NCI-H446 treated with DMSO at 0.1 percent for 48 hours (cell line): ENCODE measurements at regions not wholly inside any gene's neighbourhood (a gene's known extent, or its start where the extent isn't known, plus 50 kb on each side); places are given as distances from the start of the nearest gene placed in this dataset.

ENCODE experiments used
- DNase-seq: peaks from one replicate; lab custom pipeline; 2025; lab: John Stamatoyannopoulos, UW

DNA sequence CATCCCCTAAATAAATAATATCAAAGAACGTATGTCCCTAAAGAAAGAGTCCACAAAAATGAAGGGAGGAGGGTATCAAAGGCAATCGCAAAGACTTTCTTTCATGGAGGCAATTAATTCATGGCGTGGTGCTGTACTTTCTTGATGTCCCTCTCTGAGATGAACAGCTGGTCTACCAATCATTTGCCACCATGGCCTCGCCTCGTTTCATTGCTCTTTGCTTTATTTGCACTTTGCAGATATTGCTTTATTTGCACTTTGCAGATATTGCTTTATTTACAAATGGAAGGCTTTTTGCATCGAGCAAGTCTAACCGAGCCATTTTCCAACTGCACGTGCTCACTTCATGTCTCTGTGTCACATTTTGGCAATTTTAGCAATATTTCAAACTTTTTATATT lies 104.0 kb upstream of the PTCH1 start:
- DNase-seq = no peak

DNA sequence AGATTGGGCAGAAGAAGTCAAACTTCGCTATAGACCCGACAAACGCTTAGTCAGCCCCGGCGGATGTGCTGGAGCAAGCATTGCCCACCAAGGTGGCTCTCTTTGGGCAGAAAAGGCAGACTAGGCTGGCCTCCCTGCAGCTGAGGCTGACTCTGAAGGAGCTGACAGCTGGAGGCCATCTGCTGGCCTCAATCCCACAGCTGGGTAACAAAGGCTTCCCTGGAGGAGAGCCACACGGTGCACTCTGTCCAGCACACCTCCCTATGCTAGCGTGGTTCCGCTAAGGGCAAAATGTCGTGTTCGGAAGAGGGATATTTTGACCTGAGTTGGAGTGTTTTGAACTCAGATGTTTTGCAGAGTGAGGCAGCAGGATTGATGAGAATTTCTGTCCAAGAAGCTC lies 103.5 kb upstream of the PTCH1 start:
- no peak for DNase-seq

DNA sequence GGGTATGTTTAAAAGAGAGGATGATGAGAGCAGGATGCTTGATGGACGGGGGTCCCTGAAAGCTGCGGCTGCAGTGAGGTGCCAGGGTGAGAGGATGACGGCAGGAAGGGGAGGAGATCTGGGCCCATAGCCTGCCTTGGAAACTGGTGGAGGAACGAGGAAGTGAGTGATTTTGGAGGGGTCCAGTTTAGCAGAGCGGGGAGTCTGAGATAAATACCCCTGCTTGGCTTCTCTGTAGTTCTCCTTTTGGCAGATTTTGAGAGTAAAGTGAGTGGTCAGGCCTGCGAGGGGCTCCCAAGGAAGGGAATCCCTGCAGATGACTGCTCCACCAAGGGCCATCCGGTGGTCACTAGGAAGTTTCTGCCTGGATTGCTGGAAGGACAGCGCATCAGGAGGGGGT lies 98.5 kb upstream of the PTCH1 start:
- DNase-seq = no peak

DNA sequence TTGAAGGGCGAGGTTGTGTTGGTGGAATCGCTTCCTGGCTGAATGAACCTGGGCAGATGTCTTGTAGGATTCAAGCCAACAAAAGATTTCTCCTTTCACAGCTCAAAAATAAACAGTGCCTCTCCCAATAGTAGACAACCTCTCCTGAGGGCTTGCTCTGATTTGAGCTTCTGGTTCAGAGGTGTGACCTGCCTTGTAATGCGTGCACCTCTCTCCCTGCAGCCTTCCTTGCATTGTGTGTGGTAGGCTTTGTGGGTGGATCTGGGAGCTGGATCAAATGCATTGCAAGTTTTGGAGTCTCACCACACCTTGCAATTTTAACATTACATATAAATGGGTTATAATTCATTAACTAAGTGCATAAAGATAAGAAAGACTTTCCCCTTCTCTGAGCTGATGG lies 96.9 kb upstream of the PTCH1 start:
- no peak for DNase-seq

DNA sequence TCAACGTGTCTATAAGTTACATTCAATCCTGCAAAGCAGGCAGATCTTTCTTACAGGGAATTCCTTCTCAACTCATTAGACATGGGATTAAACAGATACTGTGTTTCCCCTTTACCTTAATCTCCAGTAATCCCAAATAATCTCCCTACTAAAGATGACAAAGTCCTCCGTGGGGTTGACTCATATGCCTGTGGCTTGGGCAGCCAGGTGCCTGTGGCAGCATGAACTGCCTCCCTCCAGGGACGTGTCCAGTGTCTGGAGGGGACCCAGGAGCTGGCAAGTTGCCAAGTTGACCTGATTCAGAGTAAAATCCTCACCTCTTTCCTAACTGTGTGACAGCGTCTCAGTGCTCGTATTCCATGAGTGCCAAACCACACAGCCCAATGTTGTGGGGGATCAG lies 94.6 kb upstream of the PTCH1 start:
- DNase-seq = no peak

DNA sequence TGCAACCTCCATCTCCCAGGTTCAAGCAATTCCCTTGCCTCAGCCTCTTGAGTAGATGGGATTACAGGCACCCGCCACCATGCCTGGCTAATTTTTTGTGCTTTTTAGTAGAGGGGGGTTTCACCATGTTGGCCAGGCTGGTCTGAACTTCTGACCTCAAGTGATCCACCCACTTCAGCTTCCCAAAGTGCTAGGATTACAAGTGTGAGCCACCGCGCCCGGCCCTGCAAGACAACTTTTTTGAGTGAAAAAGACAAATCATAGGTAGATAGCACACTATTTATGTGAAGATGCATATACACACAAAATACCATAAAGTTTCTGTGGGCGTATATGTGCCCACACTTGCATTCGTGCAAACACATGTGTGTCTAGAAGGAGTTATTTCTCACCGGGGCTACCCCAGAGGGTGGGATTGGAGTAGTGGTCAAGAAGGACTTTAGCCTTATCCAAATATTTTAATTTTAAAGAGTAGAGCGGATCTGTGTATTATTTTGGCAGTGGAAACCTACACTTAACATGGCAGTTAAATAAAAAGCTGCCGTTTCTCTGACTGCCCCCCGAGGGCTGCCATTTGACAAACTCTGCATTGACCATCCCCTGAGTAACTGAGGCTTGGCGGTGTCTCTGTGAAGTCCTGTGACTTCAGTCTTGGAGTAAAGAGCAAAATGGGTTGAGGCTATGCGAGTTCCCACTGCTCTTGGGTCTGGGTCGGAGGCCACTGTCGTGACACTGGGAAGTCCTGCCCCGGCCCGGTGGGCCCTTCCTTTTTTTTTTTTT lies 93.4 kb upstream of the PTCH1 start:
- no peak for DNase-seq

DNA sequence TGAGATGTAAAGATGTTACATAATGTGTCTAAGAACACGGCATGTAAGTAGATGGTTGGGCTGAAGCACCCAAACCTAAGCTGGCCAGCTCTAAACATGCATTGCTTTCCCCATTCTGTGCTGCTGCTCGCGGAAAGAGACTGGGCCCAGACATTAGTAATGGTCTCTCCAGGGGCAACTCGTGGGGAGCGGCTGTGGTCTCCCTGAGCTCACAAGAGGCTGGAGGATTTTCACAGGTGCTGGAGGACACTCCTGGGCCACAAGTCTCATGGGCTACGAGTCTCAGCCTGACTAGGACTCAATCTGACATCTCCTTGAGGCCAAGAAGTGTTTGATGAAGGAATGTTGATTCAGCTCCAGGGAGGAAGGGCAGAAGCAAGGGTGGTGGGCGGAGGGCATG lies 92.7 kb upstream of the PTCH1 start:
- no peak for DNase-seq

DNA sequence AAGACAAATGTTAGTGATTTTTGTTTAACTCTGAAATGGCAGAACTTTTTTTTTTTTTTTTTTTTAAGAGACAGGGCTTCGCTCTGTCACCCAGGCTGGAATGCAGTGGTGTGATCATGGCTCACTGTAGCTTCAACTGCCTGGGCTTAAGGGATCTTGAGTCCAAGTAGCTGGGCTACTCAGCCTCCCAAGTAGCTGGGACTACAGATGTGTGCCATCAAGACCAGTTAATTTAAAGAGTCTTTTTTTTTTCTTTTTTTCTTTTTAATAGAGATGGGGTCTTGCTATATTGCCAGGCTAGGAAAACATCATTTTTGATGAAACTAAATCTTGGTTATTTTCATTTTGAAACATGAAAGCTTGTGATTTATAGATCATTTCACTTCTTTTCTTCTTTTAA lies 91.6 kb upstream of the PTCH1 start:
- no peak for DNase-seq

DNA sequence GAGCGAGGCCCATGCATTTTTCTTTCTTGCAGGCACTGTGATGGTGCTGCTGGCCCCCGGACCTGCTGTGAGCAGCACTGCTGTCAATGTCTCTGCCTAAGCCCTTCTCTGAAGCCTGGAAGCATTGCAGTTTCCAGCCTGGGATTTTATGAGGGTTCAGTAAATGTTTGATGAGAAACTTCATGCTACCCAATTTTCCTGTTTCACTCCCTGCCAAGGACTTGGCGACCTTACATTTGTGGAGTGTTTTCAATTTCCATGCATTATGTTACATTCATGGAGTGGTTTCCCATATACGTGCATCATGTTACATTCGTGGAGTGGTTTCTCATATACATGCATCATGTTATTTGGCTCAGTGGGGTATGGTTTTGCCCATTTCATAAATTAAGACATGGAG lies 90.7 kb upstream of the PTCH1 start:
- DNase-seq = no peak

DNA sequence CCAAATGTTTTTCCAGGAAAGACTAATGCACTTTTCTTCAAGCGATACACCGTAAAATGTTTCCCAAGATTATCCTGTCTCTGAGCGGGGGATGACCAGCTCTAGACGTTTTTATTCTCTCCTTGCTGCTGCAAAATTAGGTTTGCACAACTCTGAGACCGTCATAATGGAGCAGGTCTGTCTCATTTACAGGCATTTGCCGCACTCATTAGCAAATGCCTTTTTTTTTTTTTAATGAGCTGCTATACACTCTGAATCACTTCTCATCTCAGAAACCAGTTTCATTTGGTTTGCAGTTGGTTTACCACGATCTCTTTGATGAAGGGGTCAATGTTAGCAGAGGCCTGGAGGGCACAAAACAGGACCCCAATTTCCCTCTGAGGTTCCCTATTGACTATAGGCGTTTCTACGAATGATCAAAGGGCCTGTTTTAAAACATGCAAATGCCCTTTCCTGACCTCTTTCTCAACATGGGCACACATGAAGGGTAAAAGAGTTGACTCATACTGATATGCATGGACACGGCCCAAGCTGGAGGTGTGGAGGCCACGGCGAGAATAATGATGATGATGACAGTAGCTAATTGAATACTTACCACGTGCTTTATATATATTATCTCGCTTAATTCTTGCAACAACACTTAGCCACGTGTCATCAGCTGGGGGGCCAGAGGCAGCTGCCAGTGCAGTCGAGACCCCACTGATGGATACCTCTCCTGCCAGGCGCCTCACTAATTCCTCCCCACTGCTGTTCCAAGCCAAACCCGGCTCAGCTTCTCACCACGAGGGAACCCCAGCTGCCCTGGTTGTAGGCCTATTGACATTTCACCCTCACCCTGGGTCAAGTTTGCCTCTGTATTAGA lies 89.9 kb upstream of the PTCH1 start:
- DNase-seq = no peak

DNA sequence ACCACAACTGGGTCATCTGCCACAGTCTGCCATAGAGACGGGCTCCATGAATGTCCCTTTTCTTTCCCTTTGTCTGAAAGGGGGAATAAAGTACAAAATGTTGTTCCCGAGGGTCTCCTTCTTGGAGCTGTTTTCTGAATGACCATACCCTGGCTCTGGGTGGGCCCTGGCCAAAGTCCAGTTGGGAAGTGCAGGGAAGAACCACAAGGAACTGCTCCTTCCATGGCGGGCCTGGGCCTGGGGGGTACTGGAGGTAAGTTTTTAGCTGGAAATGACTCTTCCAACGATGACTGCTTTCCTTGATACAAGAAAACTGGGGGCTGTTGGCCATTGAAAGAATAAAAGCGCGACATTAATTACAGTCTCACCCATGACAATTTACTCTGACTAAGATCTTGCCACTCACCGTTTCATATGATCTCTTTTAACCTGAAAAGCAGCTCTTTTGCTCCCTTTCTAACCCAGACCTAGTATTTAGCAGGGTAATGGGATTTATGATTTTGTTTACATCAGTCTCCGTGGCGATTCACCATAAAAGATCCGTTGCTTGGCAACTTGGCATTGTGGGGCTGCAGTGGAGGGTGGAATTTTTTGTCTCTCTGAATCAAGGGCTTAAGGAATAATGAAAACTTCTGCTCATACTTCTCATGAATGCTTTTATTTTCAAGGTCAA lies 89.2 kb upstream of the PTCH1 start:
- DNase-seq = no peak

DNA sequence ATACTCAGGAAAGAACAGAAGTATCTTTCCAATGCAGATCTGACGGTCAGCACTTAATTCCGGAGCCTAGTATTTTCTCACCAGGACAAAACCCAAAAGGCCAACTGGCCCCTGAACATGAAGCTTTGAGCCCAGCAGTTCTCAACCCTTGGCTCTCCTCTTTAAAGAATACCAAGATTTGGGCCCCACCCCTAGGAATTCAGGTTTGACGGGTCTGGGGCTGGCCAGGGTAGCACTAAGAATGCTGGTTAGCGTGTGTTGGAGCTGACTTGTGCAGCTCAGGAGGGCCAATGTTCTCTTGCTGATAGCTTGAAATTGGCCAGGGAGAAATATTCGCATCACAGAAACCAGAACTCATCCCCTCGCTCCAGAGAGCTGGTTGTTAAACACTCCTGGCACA lies 88.3 kb upstream of the PTCH1 start:
- no peak for DNase-seq

DNA sequence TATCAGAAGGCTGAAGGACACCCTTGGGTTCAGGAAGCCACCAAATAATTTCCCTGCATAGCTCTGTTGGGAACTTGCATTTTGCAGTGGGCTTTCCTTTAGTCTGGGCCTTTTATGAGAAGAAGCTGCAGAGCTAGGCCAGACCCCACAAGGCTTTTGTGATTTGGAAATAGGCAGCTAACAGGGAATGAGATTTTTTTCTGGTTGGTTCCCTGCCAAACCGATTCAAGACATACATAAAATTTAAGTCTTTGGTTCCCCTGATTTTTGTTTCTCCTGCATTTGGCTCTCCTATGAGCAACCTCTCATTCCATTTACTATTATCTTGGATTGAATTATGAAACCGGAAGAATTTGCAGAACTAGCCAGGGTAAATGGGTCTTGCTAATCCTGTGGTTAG lies 81.5 kb upstream of the PTCH1 start:
- no peak for DNase-seq

DNA sequence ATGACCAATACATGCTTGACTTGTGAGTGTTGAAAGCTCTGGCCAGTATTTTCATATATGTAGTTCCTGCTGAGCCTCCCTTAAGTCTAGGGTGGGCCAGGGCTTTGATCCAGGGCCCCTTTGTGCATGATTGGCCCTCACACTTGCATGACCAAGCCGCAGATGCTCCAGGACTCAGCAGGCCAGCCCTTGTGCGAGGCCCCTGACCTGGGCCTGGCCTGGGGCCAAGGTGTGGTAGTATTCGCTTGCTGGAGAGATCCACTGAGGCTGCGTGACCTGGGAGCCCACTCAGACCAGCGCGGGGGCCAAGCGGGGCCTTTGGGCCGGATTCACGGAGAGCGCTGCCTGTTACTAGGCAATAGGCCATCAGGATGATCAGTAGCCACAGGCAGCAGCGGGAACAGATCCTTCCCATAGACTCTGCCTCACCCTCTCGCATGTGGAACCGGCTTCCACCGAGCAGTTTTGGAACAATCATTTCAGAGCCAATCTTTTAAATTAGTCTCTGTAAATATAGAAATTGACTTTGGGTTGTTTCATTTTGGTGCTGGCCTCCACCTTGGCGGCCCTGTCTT lies 79.0 kb upstream of the PTCH1 start:
- no peak for DNase-seq

DNA sequence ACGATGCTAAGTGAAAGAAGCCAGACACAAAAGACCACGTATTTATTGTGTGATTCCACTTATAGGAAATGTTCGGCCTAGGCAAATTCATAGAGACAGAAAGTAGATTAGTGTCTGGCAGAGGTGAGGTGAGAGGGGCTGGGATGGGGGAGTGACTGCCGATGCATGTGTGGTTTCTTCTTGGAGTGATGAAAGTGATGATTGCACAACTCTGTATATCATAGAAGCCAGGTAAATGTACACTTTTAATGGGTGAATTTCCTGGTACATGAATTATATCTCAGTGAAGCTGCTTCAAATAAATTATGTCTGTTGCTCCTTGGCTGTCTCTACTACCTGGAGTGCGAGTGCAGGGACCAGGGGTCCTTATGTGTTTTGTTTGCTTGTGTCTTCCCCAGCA lies 76.2 kb upstream of the PTCH1 start:
- DNase-seq = no peak

DNA sequence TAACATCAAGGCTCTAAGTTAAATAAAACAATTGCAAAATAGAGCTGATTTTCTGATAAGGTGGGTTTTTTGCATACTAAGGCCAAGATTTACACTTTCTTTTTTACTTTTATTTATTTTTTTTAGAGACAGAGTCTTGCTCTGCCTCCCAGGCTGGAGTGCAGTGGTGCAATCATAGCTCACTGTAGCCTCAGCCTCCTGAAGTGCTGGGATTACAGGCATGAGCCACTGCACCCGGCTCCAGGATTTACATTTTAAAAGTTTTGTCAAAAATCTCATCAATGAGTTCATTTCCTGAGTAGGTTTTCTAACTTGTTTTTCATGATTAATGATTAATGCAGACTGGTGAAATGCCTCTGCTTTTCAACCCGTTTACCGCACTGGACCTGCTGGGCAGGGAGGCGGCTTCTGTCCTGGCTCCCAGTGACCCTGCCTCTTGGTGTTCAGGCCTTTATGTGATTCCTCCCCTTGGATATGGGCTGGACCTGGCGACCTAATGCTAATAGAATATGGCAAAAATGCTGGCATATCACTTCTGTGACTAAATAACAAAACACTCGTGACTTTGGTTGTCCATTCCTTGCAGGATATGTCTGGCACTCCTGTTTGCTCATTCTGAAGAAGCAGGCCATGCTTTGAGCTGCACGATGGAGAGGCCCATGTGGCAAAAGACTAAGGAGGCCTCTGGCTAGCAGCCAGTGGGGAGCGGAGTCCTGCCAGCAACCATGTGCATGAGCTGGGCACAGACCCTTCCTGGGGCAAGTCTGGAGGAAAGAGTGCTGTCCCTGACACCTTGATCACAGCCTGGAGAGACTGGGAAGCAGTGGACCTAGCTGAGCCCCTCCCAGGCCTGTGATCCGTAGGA lies 72.2 kb upstream of the PTCH1 start:
- DNase-seq = no peak

DNA sequence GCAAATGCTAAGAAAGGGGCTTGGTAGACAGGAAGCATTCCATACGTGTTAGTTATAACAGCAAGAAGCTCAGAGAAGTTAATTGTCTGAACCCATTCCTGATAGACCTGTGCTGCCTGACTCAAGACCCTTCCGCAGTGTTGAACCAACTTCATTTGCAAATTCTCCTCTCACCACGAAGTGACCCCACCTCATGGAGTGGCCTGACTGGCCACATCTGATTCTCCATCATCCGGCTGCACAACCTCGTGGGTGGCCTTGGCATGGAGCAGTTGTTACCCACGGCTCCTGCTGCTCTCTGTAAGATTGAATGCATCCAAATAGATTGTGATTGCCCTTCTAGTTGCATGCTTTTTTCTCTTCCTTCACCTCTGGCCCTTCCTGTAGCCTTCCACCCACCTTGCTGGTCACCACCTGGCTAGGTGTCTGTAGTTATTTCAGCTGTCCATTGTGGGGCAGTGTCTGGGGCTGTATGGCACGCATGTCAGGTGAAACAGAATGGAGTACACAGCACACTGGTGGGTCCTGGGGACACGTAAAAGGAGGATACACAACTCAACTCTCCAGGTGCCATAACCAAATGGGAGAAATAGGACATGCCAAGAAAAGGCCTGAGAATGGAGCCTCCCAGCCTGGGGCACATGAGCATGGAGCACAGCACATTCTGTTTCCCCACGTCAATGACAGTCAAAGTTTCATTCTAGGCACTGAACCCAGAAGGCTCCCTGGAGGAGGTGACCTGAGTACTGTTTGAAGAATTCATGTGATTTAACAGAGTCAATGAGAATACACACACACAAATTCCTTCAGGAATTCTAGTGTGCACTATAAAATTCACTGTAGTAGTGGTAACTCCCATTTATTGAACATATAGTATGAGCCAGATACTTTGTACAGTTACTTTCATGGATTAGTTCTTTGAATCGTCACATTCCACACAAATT lies 70.5 kb upstream of the PTCH1 start:
- DNase-seq = no peak

DNA sequence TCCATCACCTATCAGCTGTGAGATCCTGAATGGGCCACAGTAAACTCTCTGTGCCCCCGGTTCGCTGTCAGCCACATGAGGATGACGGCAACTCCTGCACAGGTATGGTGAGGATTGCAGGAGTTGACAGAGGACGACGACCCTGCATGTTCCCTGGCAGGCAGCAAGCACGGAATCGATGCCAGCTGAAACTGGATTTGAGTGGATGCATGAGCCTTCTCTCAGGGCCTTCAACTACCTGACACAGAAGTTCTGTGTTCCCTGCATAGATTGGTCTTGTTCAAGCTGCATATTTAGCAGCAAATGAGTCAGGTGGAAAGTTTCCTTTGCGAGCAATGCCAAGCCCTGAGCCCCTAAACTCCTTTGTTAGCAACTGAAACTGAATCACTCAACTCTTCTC lies 69.6 kb upstream of the PTCH1 start:
- no peak for DNase-seq

DNA sequence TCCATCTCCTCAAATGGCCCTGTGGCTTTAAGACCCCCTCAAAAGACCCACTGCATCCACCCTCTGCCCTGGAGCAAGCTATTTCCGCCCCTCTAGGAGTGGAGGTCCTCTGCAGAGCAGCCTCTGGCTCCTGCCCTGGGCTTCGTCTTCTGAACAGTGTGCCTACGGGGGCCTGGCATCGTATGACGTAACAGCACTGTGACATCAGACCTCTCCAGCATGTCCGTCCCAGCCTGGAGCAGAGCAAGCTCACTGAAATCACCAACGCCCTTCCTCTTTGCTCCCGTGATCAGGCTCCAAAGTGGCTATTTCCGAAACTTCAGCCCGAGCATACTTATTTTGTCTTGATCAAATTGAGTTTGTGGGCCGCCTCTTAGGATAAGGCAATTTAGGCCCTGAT lies 69.1 kb upstream of the PTCH1 start:
- no peak for DNase-seq

DNA sequence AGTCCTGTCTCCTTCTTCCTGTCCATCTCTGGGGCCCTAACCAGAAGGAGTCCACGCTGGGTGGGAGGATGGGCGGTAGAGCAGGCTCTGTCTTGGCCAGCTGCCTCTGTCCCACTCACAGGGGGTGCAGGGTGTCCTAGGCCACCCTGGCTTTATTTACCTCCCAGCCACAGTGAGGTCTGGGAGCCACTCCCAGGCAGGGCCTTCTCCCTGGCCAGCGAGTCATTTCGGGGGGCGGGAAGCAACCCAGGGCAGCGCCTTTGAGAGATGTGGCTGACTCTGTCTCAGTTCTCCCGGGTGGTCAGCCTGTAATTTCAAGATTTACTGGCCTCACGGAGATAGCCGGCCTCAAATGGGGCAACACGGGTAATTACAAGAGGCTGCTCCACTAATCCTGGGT lies 67.4 kb upstream of the PTCH1 start:
- no peak for DNase-seq

DNA sequence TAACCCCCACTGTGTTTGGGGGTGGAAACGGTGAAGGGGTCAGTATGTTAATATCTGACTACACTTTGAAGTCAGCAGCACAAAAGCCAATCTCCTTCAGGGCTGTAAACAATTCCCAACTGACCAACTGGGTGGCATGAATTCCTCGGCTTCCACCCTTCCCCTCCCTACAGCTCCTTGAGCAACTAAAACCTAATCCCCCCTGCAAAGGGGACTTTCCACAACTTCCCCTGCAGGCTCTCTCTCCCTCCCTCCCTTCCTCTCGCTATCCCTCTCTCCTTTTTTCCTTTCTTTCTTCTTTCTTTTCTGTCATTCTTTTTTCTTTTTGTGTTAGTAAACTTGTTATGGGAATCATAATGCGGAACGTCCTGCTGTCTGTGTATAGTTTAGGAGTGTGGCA lies 65.1 kb upstream of the PTCH1 start:
- no peak for DNase-seq
